Cardiac muscle cell (in vitro differentiated cells and primary cell): ENCODE measurements at regions not wholly inside any gene's neighbourhood (a gene's known extent, or its start where the extent isn't known, plus 50 kb on each side); places are given as distances from the start of the nearest gene placed in this dataset.

ENCODE experiments used
- DNase-seq, 2 donors: peaks; one replicate each; pipeline versions ENCODE4 v3.0.0 to v3.0.0-alpha.2; 2010 to 2017; ENCODE audit warnings: low read depth in 1 of 2, low spot score in 1 of 2
- H3K27ac ChIP-seq: fragments of 200-600 bp; sonication (generic); 2 replicates; pipeline ENCODE4 v1.5.1; 2016
- H3K27me3 ChIP-seq: fragments of 200-600 bp; sonication (generic); 2 replicates; pipeline ENCODE4 v1.6.0; 2016; ENCODE audit warnings: control low read depth
- H3K36me3 ChIP-seq: fragments of 200-600 bp; sonication (generic); 2 replicates; pipeline ENCODE4 v1.5.1; 2016; ENCODE audit warnings: control low read depth
- H3K4me1 ChIP-seq: fragments of 200-600 bp; sonication (generic); 2 replicates; pipeline ENCODE4 v1.8.1; 2017; ENCODE audit warnings: low read depth, mild to moderate bottlenecking, mixed run types
- H3K4me3 ChIP-seq: fragments of 200-600 bp; sonication (generic); 2 replicates; pipeline ENCODE4 v1.5.1; 2016; ENCODE audit warnings: mild to moderate bottlenecking
- H3K9me3 ChIP-seq: fragments of 200-600 bp; sonication (generic); 2 replicates; pipeline ENCODE4 v1.5.1; 2017; ENCODE audit warnings: low read depth, mild to moderate bottlenecking, control low read depth
- CTCF ChIP-seq: IDR thresholded peaks from 2 replicates; pipeline ENCODE4 v1.5.1; 2012; ENCODE audit warnings: low read depth, mild to moderate bottlenecking, low read length

GRCh38 chr1:188128761-188129160 is 1300.0 kb downstream of the PLA2G4A start:
- H3K36me3 ChIP-seq = no peaks in the 10 kb centered on the region
- H3K9me3 ChIP-seq = no peaks in the 10 kb centered on the region
- H3K4me1 ChIP-seq = no peaks in the 10 kb centered on the region
- no peak for TF ChIP-seq CTCF
- no peak for DNase-seq
- no peaks in the 10 kb centered on the region for H3K27me3 ChIP-seq
- H3K4me3 ChIP-seq = no peak overlapping the region
- H3K27ac ChIP-seq = no peak overlapping the region

- H3K9me3 ChIP-seq = no peaks in the 10 kb centered on the region
- DNase-seq = no peak
- H3K4me1 ChIP-seq = no peaks in the 10 kb centered on the region
- H3K36me3 ChIP-seq = no peaks in the 10 kb centered on the region
- H3K27me3 ChIP-seq = no peaks in the 10 kb centered on the region
- H3K4me3 ChIP-seq = no peak overlapping the region
- H3K27ac ChIP-seq = no peak overlapping the region
- no peak for TF ChIP-seq CTCF
Observed at GRCh38 chr1:188129856-188130838, 1301.4 kb downstream of the PLA2G4A start.

- H3K27me3 ChIP-seq = no peaks in the 10 kb centered on the region
- H3K4me1 ChIP-seq = no peaks in the 10 kb centered on the region
- no peak for TF ChIP-seq CTCF
- H3K9me3 ChIP-seq = no peaks in the 10 kb centered on the region
- no peaks in the 10 kb centered on the region for H3K36me3 ChIP-seq
- no peak overlapping the region for H3K4me3 ChIP-seq
- DNase-seq = no peak
- no peak overlapping the region for H3K27ac ChIP-seq
Observed at GRCh38 chr1:188137221-188137620, 1308.5 kb downstream of the PLA2G4A start.

GRCh38 chr1:188140958-188141357 is 1312.2 kb downstream of the PLA2G4A start:
- no peak for TF ChIP-seq CTCF
- no peak overlapping the region for H3K27ac ChIP-seq
- H3K27me3 ChIP-seq = no peaks in the 10 kb centered on the region
- DNase-seq = no peak
- no peaks in the 10 kb centered on the region for H3K9me3 ChIP-seq
- H3K4me1 ChIP-seq = no peaks in the 10 kb centered on the region
- H3K36me3 ChIP-seq = no peaks in the 10 kb centered on the region
- H3K4me3 ChIP-seq = no peak overlapping the region

- H3K27me3 ChIP-seq = no peaks in the 10 kb centered on the region
- no peak for DNase-seq
- TF ChIP-seq CTCF = no peak
Observed at GRCh38 chr1:188154196-188154595, 1325.4 kb downstream of the PLA2G4A start.

More at GRCh38 chr1:188154196-188154595, 1325.4 kb downstream of the PLA2G4A start:
- Histone ChIP-seq H3K27ac (no peak overlapping the region), H3K9me3 (no peaks in the 10 kb centered on the region), H3K4me1 (no peaks in the 10 kb centered on the region), H3K36me3 (no peaks in the 10 kb centered on the region), H3K4me3 (no peak overlapping the region)
